Skeletal muscle satellite cell (primary cell): ENCODE measurements at regions not wholly inside any gene's neighbourhood (a gene's known extent, or its start where the extent isn't known, plus 50 kb on each side); places are given as distances from the start of the nearest gene placed in this dataset.

Source experiments
- H3K27me3 ChIP-seq: 2 replicates; pipeline ENCODE4 v1.7.0; 2013; ENCODE audit warnings: low read length; ENCODE audit not compliant: control insufficient read depth, insufficient read depth
- H3K36me3 ChIP-seq: 2 replicates; pipeline ENCODE4 v1.7.0; 2013; ENCODE audit warnings: mild to moderate bottlenecking, control low read depth, low read length; ENCODE audit not compliant: insufficient read depth
- H3K4me1 ChIP-seq: 2 replicates; pipeline ENCODE4 v1.7.0; 2013; ENCODE audit warnings: low read length; ENCODE audit not compliant: control insufficient read depth, insufficient read depth
- H3K4me2 ChIP-seq: 2 replicates; pipeline ENCODE4 v1.7.0; 2013; ENCODE audit warnings: mild to moderate bottlenecking, low read length
- H3K4me3 ChIP-seq: 2 replicates; pipeline ENCODE4 v1.7.0; 2013; ENCODE audit warnings: low read length
- H3K9ac ChIP-seq: 2 replicates; pipeline ENCODE4 v1.7.0; 2013; ENCODE audit warnings: mild to moderate bottlenecking, low read depth, low read length, moderate library complexity
- H3K9me3 ChIP-seq: replicated peaks from 2 replicates; pipeline ENCODE4 v1.7.0; 2013; ENCODE audit warnings: mild to moderate bottlenecking, control low read depth, low read length

DNA sequence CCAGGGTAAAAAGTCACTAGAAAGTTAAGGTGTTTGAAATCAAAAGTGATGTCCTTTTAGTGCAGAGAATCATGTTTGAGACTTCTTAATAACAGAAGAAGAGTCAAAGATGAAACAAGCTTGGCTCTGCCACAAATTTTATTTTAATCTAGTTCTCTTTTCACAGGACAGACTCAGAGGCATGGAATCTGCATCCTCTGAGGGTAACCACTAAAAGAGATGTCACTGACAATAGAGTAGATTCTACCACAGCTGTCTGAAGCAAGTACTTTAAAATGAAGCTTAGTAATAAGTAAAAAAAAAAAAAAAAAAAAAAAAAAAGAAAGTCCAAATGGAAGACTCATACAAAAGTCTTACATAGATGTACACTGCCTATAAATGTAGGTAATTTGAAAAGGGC is 519.7 kb upstream of the PRMT6 start:
- H3K27me3 ChIP-seq, result no peaks in the 10 kb centered on the region
- H3K36me3 ChIP-seq, result no peaks in the 10 kb centered on the region
- H3K4me1 ChIP-seq, result no peaks in the 10 kb centered on the region
- no peak overlapping the region for H3K4me3 ChIP-seq
- H3K9me3 ChIP-seq, result no peaks in the 10 kb centered on the region
- H3K4me2 ChIP-seq, result no peak overlapping the region
- H3K9ac ChIP-seq, result no peak overlapping the region

DNA sequence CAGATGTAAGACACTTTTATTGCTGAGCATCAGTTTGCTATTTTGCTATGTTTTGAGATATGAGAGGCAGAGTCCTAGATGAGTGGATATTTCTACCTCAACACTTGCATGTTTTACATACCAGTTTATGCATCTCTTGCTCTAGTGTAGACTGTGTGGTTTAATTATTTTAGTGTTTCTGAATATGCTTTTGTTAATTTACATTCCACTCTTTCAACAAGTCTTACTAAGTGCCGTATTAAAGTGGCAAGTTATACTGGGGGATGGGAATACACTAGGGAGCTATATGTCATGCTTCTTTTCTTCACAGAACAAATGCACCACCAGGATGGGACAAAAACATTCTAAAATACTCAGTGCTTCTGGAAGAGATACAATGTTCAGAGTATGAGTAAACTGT is 507.7 kb upstream of the PRMT6 start:
- Histone ChIP-seq H3K9me3 (no peaks in the 10 kb centered on the region), H3K9ac (no peak overlapping the region), H3K4me2 (no peak overlapping the region), H3K27me3 (no peaks in the 10 kb centered on the region), H3K36me3 (no peaks in the 10 kb centered on the region), H3K4me3 (no peak overlapping the region), H3K4me1 (no peaks in the 10 kb centered on the region)

DNA sequence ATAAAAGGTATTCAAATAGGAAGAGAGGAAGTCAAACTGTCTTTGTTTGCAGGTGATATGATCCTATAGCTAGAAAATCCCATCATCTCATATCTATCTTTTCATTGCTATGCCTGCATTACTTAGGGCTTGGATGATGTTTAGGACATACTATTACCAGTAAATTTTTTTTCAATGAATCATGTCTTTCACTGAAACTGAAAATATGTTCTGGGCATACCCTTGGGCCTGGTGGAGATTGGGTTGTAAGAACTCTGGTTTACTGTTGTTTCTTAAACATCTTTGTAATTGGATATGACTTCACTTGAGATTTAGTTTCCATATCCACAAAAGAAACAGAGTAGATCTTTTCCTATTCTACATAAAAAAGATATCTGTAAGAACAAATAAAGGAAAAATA is 502.2 kb upstream of the PRMT6 start:
- H3K4me2 ChIP-seq, result no peak overlapping the region
- H3K36me3 ChIP-seq, result no peaks in the 10 kb centered on the region
- H3K27me3 ChIP-seq, result no peaks in the 10 kb centered on the region
- no peak overlapping the region for H3K9ac ChIP-seq
- H3K4me1 ChIP-seq, result no peaks in the 10 kb centered on the region
- no peaks in the 10 kb centered on the region for H3K9me3 ChIP-seq
- H3K4me3 ChIP-seq, result no peak overlapping the region

DNA sequence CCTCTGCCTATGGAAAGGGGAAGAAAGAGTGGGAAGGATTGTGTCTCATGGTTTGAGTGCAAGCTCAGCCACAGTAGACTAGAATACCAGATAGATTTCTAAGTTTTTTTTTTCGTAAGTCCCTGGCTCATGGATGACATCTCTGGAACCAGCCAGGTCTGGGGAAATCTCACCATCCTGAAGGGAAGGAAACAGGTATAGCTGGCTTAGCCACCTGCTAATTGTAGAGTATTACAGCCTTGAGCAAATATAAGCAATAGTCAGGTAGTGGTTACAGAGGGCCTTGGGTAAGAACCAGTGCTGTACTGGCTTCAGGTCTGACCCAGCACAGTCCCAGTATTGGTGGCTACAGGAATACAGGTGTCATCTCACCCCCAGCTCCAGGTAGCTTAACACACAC is 500.9 kb upstream of the PRMT6 start:
- no peak overlapping the region for H3K9ac ChIP-seq
- H3K4me3 ChIP-seq, result no peak overlapping the region
- no peak overlapping the region for H3K4me2 ChIP-seq
- no peaks in the 10 kb centered on the region for H3K36me3 ChIP-seq
- no peaks in the 10 kb centered on the region for H3K4me1 ChIP-seq
- no peaks in the 10 kb centered on the region for H3K9me3 ChIP-seq
- no peaks in the 10 kb centered on the region for H3K27me3 ChIP-seq

DNA sequence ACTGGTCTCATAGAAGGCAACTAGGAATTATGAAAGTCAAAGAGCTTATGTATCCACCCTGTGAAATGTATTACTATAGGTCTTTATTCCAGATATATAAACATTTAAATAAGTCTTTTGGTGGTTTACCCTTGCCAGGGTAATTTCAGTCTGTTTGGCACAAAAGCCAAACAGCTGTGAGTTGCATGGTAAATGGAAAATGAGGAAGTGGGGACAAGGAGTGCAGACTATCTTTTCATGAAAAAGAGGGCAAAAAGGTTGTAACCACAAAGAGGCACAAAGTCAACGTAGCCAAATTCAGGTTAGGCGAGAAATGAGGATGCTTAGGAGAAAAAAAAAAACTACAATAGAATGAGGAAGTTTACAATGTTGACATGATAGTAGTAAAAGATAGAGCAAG is 492.3 kb upstream of the PRMT6 start:
- no peaks in the 10 kb centered on the region for H3K36me3 ChIP-seq
- H3K27me3 ChIP-seq, result no peaks in the 10 kb centered on the region

DNA sequence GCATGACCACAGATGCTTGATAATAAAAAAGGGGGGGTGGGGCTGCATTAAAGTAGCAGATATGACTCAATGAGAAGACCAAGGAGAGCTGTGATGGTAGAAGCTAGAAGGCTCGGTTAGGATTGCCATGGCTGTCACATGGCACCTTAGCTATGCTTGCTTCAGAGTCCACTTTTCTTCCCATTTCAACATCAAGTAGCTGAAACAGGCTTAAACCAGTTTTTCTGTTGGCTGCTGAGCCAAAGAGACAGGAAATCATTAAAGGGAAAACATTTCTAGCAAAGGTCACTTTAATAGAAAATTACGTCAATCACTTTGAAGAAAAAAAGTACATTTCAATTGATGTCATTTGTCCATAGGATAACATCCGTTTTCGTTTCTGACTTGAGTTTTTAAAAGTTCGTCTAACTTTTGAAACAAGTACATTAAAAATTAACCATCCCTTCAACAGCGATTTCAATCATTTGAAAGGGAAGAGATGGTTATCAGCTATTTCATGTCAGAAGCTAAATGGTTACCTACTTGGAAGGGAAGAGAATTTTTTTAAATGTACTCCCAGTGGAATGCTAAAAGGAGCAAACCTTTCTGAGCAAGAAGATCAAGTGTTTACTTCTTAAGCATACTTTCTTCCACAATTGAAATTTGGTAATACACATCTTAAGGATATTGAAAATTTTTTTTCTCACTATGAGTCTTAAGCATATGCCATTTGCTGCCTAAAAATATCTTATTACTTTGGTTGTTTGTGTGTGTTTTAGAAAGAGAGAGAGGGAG is 488.1 kb upstream of the PRMT6 start:
- H3K9me3 ChIP-seq, result no peaks in the 10 kb centered on the region
- no peaks in the 10 kb centered on the region for H3K36me3 ChIP-seq
- no peak overlapping the region for H3K9ac ChIP-seq
- no peak overlapping the region for H3K4me3 ChIP-seq
- H3K4me1 ChIP-seq, result no peaks in the 10 kb centered on the region
- H3K27me3 ChIP-seq, result no peaks in the 10 kb centered on the region
- H3K4me2 ChIP-seq, result no peak overlapping the region

More for the DNA sequence above, 492.3 kb upstream of the PRMT6 start:
- Histone ChIP-seq H3K9me3 (no peaks in the 10 kb centered on the region), H3K4me2 (no peak overlapping the region), H3K4me1 (no peaks in the 10 kb centered on the region), H3K9ac (no peak overlapping the region), H3K4me3 (no peak overlapping the region)

DNA sequence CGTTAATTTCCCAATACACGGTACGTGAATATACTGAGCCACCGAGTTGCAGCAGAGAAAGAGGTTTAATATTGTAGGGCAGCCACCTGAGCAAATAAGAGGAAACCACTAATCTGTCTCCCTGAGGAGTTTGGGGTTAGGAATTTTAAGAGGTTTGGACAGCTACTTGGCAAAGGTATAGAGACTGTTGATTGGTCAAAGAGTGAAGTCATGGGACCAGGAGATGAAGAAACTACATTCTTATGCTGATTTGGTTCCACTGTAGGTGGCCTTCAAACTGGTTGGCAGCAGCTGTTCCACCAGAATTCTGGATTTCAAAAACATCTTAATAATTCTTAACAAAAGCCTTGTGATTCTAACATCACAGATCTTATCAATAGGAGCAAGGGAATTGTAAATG is 485.4 kb upstream of the PRMT6 start:
- Histone ChIP-seq H3K9ac (no peak overlapping the region), H3K4me3 (no peak overlapping the region), H3K9me3 (no peaks in the 10 kb centered on the region)

DNA sequence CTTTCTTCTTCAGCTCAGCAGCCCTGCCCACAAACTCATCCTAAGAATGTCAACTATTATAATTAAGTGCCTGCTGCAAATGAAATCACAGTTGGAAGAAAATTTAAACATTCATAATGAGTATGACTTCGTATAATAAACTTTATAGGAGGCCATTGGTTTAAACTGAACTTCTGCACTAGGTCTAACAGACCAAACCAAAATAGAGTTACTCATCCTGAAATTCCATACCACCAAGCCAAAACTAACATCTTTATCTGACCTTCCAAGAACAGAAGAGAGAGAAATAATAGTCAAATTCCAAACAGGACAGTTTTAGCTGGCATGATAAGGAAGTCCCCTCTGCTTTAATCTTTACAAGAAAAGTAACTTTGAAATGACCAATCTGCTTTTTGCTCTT is 472.4 kb upstream of the PRMT6 start:
- no peaks in the 10 kb centered on the region for H3K9me3 ChIP-seq
- no peaks in the 10 kb centered on the region for H3K27me3 ChIP-seq
- no peak overlapping the region for H3K9ac ChIP-seq
- H3K4me2 ChIP-seq, result no peak overlapping the region
- no peaks in the 10 kb centered on the region for H3K4me1 ChIP-seq
- H3K36me3 ChIP-seq, result no peaks in the 10 kb centered on the region
- no peak overlapping the region for H3K4me3 ChIP-seq

More for the DNA sequence above, 485.4 kb upstream of the PRMT6 start:
- Histone ChIP-seq H3K27me3 (no peaks in the 10 kb centered on the region), H3K4me1 (no peaks in the 10 kb centered on the region), H3K36me3 (no peaks in the 10 kb centered on the region), H3K4me2 (no peak overlapping the region)

DNA sequence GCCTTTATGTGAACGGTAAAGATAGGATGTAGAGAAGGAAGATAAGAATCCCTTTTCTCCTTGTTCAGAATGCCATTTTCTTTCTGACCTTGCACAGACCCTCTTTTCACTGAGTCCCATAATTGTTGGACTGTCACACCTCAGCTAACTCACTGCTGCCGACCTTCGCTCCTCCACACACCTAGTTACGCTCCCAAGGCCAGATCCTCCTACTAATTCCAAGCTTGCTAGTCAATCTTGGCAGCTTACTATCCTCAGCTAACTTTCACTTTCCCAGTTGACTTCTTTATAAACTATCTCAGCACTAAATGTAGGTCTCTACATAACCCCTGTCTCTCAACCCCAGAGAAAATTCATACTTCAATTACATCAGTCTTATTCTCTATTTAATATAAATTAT is 471.8 kb upstream of the PRMT6 start:
- Histone ChIP-seq H3K4me1 (no peaks in the 10 kb centered on the region), H3K9me3 (no peaks in the 10 kb centered on the region), H3K27me3 (no peaks in the 10 kb centered on the region), H3K9ac (no peak overlapping the region), H3K4me2 (no peak overlapping the region), H3K36me3 (no peaks in the 10 kb centered on the region), H3K4me3 (no peak overlapping the region)

DNA sequence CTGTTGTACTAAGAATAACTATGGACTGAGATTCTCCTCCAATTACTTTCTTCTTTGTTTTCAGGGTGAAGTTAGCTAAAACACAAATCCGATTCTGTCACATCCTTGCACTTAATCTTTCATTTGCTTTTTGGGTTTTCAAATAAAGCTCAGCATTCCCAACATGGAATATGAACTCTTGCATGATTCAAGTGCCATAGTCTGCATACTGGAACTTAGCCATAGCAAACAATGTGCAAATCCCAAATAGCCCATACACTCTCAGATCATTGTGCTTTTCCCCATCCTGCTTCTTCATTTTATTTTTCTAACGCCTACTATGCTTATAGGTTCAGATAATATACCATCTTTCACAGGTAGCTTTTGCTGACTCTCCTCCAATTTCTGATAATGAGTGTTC is 455.8 kb upstream of the PRMT6 start:
- H3K36me3 ChIP-seq, result no peaks in the 10 kb centered on the region
- H3K9me3 ChIP-seq, result no peaks in the 10 kb centered on the region
- H3K27me3 ChIP-seq, result no peaks in the 10 kb centered on the region
- H3K4me2 ChIP-seq, result no peak overlapping the region
- H3K4me3 ChIP-seq, result no peak overlapping the region
- H3K9ac ChIP-seq, result no peak overlapping the region
- H3K4me1 ChIP-seq, result no peaks in the 10 kb centered on the region

DNA sequence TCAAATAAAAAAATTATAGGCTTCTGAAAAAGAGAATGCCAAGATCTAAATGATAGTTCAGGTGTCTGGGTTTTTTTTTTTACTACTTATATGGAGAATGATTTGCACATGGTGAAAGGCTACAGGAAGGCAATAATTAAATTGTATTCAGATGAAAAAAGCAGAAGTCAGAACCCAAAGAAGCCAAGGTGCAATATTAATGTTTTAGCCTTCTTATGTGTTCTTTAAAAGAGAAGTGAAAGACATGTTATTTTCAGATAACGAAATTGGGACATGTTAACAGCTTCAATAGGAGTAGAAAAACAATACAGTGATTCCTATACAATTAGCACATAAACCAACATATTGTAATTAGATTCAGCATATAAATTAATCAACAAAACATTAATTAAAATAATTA is 452.9 kb upstream of the PRMT6 start:
- Histone ChIP-seq H3K36me3 (no peaks in the 10 kb centered on the region), H3K9ac (no peak overlapping the region), H3K27me3 (no peaks in the 10 kb centered on the region), H3K4me3 (no peak overlapping the region), H3K4me2 (no peak overlapping the region), H3K4me1 (no peaks in the 10 kb centered on the region), H3K9me3 (no peaks in the 10 kb centered on the region)

DNA sequence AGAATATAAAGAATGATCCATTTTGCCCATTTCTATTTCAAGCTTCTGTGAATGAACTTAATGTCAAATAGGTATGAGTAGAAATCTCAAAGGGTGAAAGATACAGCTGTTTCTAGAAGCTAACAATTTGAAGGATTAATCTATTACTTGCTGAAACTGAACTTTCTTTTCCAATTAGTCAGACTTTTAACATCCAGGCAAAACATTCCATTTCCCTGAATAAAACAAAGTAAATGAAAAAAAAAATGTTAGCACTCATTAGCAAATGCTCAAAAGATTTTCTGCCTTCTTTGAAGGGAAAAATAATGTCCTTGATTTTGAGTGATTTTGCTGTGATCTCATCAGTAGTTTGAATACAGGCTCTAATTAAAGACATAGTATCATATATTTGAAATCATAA is 447.6 kb upstream of the PRMT6 start:
- H3K9me3 ChIP-seq, result no peaks in the 10 kb centered on the region
- no peaks in the 10 kb centered on the region for H3K4me1 ChIP-seq
- no peak overlapping the region for H3K4me2 ChIP-seq
- H3K9ac ChIP-seq, result no peak overlapping the region
- H3K36me3 ChIP-seq, result no peaks in the 10 kb centered on the region
- no peak overlapping the region for H3K4me3 ChIP-seq
- no peaks in the 10 kb centered on the region for H3K27me3 ChIP-seq
